SK-N-SH (cell line): ENCODE measurements at regions not wholly inside any gene's neighbourhood (a gene's known extent, or its start where the extent isn't known, plus 50 kb on each side); places are given as distances from the start of the nearest gene placed in this dataset.

ENCODE experiments used
- CHD2 ChIP-seq: fragments of 150-350 bp; IDR thresholded peaks from 2 replicates; pipeline ENCODE4 v1.6.1; 2018; ENCODE audit warnings: low read length; ENCODE audit not compliant: partially characterized antibody
- CTCF ChIP-seq: fragments of 200-600 bp; sonication (generic); IDR thresholded peaks from 2 replicates; pipeline ENCODE4 v1.6.1; 2017; ENCODE audit warnings: antibody characterized with exemption, mild to moderate bottlenecking, moderate library complexity
- EZH2phosphoT487 ChIP-seq: fragments of 200-600 bp; sonication (generic); IDR thresholded peaks from 2 replicates; pipeline ENCODE4 v1.6.1; 2017; ENCODE audit warnings: low read depth, mixed run types, mild to moderate bottlenecking, antibody characterized with exemption, moderate library complexity, borderline replicate concordance
- FOSL2 ChIP-seq: IDR thresholded peaks from 2 replicates; pipeline ENCODE4 v1.4.0; 2012; ENCODE audit warnings: low read depth, mild to moderate bottlenecking, moderate library complexity, borderline replicate concordance
- GABPA ChIP-seq: IDR thresholded peaks from 2 replicates; pipeline ENCODE4 v1.4.0; 2012; ENCODE audit warnings: low read depth, mild to moderate bottlenecking
- MAX ChIP-seq: IDR thresholded peaks from 2 replicates; pipeline ENCODE4 v1.4.0; 2012; ENCODE audit warnings: low read depth
- PBX3 ChIP-seq: IDR thresholded peaks from 2 replicates; pipeline ENCODE4; 2012
- POLR2AphosphoS5 ChIP-seq: IDR thresholded peaks from 2 replicates; pipeline ENCODE4 v1.6.1; 2012; ENCODE audit warnings: low read depth, low read length
- RFX5 ChIP-seq: IDR thresholded peaks from 2 replicates; pipeline ENCODE4 v1.6.1; 2012; ENCODE audit warnings: mild to moderate bottlenecking, improper control_type of control experiment, low read length
- TAF1 ChIP-seq: IDR thresholded peaks from 2 replicates; pipeline ENCODE4 v1.6.1; 2012; ENCODE audit warnings: low read depth, mild to moderate bottlenecking, low read length, moderate library complexity, borderline replicate concordance
- YY1 ChIP-seq: IDR thresholded peaks from 2 replicates; pipeline ENCODE4 v1.4.0; 2012; ENCODE audit warnings: low read depth, mild to moderate bottlenecking
- ZBTB33 ChIP-seq: IDR thresholded peaks from 2 replicates; pipeline ENCODE4 v1.4.0; 2012; ENCODE audit warnings: low read depth, borderline replicate concordance

GRCh38 chr11:104652996-104653395, 245.3 kb downstream of the CASP12 start:
- TF ChIP-seq FOSL2: no peak
- no peak for TF ChIP-seq CTCF
- TF ChIP-seq MAX: no peak
- no peak for TF ChIP-seq PBX3
- TF ChIP-seq GABPA: no peak
- TF ChIP-seq ZBTB33: no peak
- no peak for TF ChIP-seq YY1
- TF ChIP-seq EZH2phosphoT487: no peak
- TF ChIP-seq TAF1: no peak
- no peak for TF ChIP-seq POLR2AphosphoS5
- no peak for TF ChIP-seq CHD2
- no peak for TF ChIP-seq RFX5
